B cell (primary cell): ENCODE measurements at regions not wholly inside any gene's neighbourhood (a gene's known extent, or its start where the extent isn't known, plus 50 kb on each side); places are given as distances from the start of the nearest gene placed in this dataset.

ENCODE experiments used
- ATAC-seq: fragments of 200-7000 bp; cut with Tn5 transposase; one replicate; pipeline ENCODE4 v1.10.0; 2021; ENCODE audit warnings: low read depth, mild to moderate bottlenecking, moderate number of reproducible peaks, moderate library complexity
- CTCF ChIA-PET: fragments of 350-600 bp; sonication (Branson Sonifier 250); formaldehyde crosslinking; loops from one replicate; lab custom pipeline; 2021; ENCODE audit warnings: antibody characterized with exemption, inconsistent platforms; lab: Charles Lee
- POLR2A ChIA-PET: fragments of 350-600 bp; sonication (Branson Sonifier 250); formaldehyde crosslinking; loops from one replicate; lab custom pipeline; 2021; ENCODE audit warnings: antibody characterized with exemption; lab: Charles Lee
- DNase-seq: peaks from one replicate; pipeline ENCODE4 v3.0.0; 2013
- H2AFZ ChIP-seq: 2 replicates; pipeline ENCODE4 v1.6.1; 2012; ENCODE audit warnings: mild to moderate bottlenecking, low read depth, low read length; ENCODE audit not compliant: insufficient read depth, poor library complexity, severe bottlenecking
- H3K27ac ChIP-seq, 2 donors: 1 replicate in 1 of 2; 2 replicates in 1 of 2; pipeline ENCODE4 v1.5.1; 2012 to 2013; ENCODE audit warnings: low read length in 2 of 2, mild to moderate bottlenecking in 2 of 2, moderate library complexity in 1 of 2
- H3K27me3 ChIP-seq, 4 experiments: fragments of 200-600 bp in 1 of 4; sonication (generic) in 1 of 4; replicated peaks in 1 of 4; 1 replicate in 2 of 4; 2 replicates in 2 of 4; pipeline versions ENCODE4 v1.6.1 to v1.7.0; 2013 to 2016; ENCODE audit warnings: low read length in 3 of 4, mild to moderate bottlenecking in 2 of 4, mixed read lengths in 1 of 4, moderate library complexity in 1 of 4; ENCODE audit not compliant: insufficient read depth in 4 of 4, control insufficient read depth in 3 of 4; ENCODE audit errors: control extremely low read depth in 1 of 4
- H3K36me3 ChIP-seq, 2 experiments: replicated peaks in 1 of 2; 1 replicate in 1 of 2; 2 replicates in 1 of 2; pipeline versions ENCODE4 v1.6.1 to v1.7.1; 2013; ENCODE audit warnings: low read length in 1 of 2; ENCODE audit not compliant: insufficient read depth in 2 of 2, control insufficient read depth in 1 of 2; ENCODE audit errors: control extremely low read depth in 1 of 2, extremely low read depth in 1 of 2
- H3K4me1 ChIP-seq, 2 donors: fragments of 200-600 bp in 1 of 2; sonication (generic) in 1 of 2; 1 replicate in 1 of 2; 2 replicates in 1 of 2; pipeline versions ENCODE4 v1.5.1 to v1.6.1; 2013 to 2017; ENCODE audit warnings: low read length in 2 of 2; ENCODE audit not compliant: control insufficient read depth in 2 of 2, insufficient read depth in 2 of 2
- H3K4me2 ChIP-seq: replicated peaks from 2 replicates; pipeline ENCODE3; 2012; ENCODE audit warnings: mild to moderate bottlenecking, low read depth, low read length; ENCODE audit not compliant: poor library complexity, severe bottlenecking
- H3K4me3 ChIP-seq, 5 experiments: fragments of 200-600 bp in 1 of 5; sonication (generic) in 1 of 5; 1 replicate in 3 of 5; 2 replicates in 2 of 5; pipeline versions ENCODE4 v1.5.1 to v1.7.0; 2011 to 2016; ENCODE audit warnings: low read length in 4 of 5, mild to moderate bottlenecking in 4 of 5, low read depth in 2 of 5, control low read depth in 1 of 5, moderate library complexity in 1 of 5; ENCODE audit not compliant: insufficient read depth in 1 of 5; ENCODE audit errors: control extremely low read depth in 1 of 5, extremely low read depth in 1 of 5
- H3K79me2 ChIP-seq: fragments of 200-600 bp; sonication (generic); one replicate; pipeline ENCODE4 v1.6.0; 2016; ENCODE audit warnings: low read length; ENCODE audit not compliant: control insufficient read depth, insufficient read depth
- H3K9ac ChIP-seq: fragments of 200-600 bp; sonication (generic); 2 replicates; pipeline ENCODE4 v1.6.1; 2017; ENCODE audit warnings: mild to moderate bottlenecking, low read length, moderate library complexity
- H3K9me3 ChIP-seq, 3 donors: one replicate each; pipeline versions ENCODE4 v1.6.1 to v1.7.1; 2013; ENCODE audit warnings: low read length in 2 of 3; ENCODE audit not compliant: control insufficient read depth in 2 of 3, insufficient read depth in 1 of 3; ENCODE audit errors: control extremely low read depth in 1 of 3
- H4K20me1 ChIP-seq: 2 replicates; pipeline ENCODE4 v1.6.0; 2012; ENCODE audit warnings: mild to moderate bottlenecking, low read length; ENCODE audit not compliant: insufficient read depth, control insufficient read depth, poor library complexity, severe bottlenecking
- H3K27ac Mint-ChIP-seq: one replicate; pipeline ENCODE4 v1.8.0; 2021; ENCODE audit warnings: mixed read lengths
- H3K27me3 Mint-ChIP-seq: one replicate; pipeline ENCODE4 v1.8.0; 2021; ENCODE audit warnings: mixed read lengths
- H3K4me1 Mint-ChIP-seq: one replicate; pipeline ENCODE4 v1.8.0; 2021; ENCODE audit warnings: mixed read lengths
- H3K4me3 Mint-ChIP-seq: one replicate; pipeline ENCODE4 v1.8.0; 2021; ENCODE audit warnings: mixed read lengths
- H3K9me3 Mint-ChIP-seq: one replicate; pipeline ENCODE4 v1.8.0; 2022; ENCODE audit warnings: mixed read lengths; ENCODE audit not compliant: insufficient read depth
- EZH2 ChIP-seq: IDR thresholded peaks from 2 replicates; pipeline ENCODE4 v1.6.1; 2012; ENCODE audit warnings: borderline replicate concordance, low read depth, mild to moderate bottlenecking, moderate library complexity, low read length; ENCODE audit not compliant: insufficient read depth, poor library complexity, severe bottlenecking
- WGBS: methylation state at CpG from one replicate; pipeline ENCODE4 v1.1.5; 2013; ENCODE audit warnings: missing lambda C conversion rate; ENCODE audit not compliant: insufficient coverage; 5-methylcytosine and 5-hydroxymethylcytosine counted together
- intact Hi-C: fragments of 100-400 bp; cut with micrococcal nuclease; formaldehyde crosslinking; loops from one replicate; pipeline ENCODE4 v1.10.0; 2022
- TF ChIP-seq, protein P1 (sequence below): fragments of 200-600 bp; IDR thresholded peaks from one replicate; pipeline ENCODE4 v1.8.0; 2022; ENCODE audit warnings: antibody characterized with exemption, mild to moderate bottlenecking

DNA sequence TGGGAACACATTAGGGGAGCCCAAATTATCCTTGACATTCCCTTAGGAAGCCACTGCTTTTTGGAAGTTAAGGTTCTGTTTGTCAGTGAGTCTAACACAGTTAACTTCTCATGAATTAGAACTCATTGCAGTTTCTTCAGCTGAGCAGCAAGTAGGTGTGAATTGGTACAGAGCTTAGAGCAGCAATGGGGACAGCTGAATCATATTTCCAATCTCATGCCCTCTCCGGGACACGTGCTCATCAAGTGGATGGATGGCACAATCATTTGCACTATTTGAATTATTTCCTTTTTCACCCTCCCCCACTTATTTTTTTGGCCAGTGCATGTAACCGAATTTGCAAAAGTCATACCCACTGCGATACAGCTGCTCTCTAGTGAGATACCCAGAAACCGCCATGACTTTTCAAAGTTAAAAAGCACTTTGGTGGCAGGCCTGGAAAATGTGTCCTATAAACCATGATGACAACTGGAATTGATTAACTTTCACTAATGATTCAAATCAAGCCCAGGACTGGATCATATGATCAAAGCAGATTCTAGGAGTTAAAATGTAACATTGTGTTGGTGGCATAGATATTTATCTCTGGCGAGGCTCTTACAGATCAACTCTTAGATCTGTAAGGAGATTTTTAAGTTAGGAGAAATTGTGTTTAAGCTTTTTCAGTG is 76.4 kb downstream of the EBLN2 start:
- no peak overlapping the region for H3K9ac ChIP-seq
- TF ChIP-seq, protein P1, sequence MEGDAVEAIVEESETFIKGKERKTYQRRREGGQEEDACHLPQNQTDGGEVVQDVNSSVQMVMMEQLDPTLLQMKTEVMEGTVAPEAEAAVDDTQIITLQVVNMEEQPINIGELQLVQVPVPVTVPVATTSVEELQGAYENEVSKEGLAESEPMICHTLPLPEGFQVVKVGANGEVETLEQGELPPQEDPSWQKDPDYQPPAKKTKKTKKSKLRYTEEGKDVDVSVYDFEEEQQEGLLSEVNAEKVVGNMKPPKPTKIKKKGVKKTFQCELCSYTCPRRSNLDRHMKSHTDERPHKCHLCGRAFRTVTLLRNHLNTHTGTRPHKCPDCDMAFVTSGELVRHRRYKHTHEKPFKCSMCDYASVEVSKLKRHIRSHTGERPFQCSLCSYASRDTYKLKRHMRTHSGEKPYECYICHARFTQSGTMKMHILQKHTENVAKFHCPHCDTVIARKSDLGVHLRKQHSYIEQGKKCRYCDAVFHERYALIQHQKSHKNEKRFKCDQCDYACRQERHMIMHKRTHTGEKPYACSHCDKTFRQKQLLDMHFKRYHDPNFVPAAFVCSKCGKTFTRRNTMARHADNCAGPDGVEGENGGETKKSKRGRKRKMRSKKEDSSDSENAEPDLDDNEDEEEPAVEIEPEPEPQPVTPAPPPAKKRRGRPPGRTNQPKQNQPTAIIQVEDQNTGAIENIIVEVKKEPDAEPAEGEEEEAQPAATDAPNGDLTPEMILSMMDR, result no peak
- no peak for TF ChIP-seq EZH2
- no peaks in the 10 kb centered on the region for H3K4me1 ChIP-seq
- intact Hi-C loops, result no loop called here
- ChIA-PET CTCF (no interaction called here), POLR2A (no interaction called here)
- peaks cover 0 to 5% (median 0%) of the 10 kb centered on the region in 4 experiments for H3K27me3 ChIP-seq
- no peak overlapping the region for H3K4me2 ChIP-seq
- H3K27me3 Mint-ChIP-seq, result peaks cover 29% of the 10 kb centered on the region
- ATAC-seq (no peak), DNase-seq (no peak)
- no peak overlapping the region for H3K4me3 ChIP-seq
- peaks cover 6% of the 10 kb centered on the region for H3K9me3 Mint-ChIP-seq
- H3K27ac ChIP-seq, result no peak overlapping the region
- no peak overlapping the region for H3K4me3 Mint-ChIP-seq
- no peaks in the 10 kb centered on the region for H3K4me1 Mint-ChIP-seq
- peaks cover 0 to 7% (median 4%) of the 10 kb centered on the region in 3 donors for H3K9me3 ChIP-seq
- H3K36me3 ChIP-seq, result no peaks in the 10 kb centered on the region
- 96% methylated on average over 5 of the region's 6 CpGs for WGBS
- H4K20me1 ChIP-seq, result no peaks in the 10 kb centered on the region
- no peak overlapping the region for H2AFZ ChIP-seq
- no peak overlapping the region for H3K27ac Mint-ChIP-seq
- no peaks in the 10 kb centered on the region for H3K79me2 ChIP-seq

DNA sequence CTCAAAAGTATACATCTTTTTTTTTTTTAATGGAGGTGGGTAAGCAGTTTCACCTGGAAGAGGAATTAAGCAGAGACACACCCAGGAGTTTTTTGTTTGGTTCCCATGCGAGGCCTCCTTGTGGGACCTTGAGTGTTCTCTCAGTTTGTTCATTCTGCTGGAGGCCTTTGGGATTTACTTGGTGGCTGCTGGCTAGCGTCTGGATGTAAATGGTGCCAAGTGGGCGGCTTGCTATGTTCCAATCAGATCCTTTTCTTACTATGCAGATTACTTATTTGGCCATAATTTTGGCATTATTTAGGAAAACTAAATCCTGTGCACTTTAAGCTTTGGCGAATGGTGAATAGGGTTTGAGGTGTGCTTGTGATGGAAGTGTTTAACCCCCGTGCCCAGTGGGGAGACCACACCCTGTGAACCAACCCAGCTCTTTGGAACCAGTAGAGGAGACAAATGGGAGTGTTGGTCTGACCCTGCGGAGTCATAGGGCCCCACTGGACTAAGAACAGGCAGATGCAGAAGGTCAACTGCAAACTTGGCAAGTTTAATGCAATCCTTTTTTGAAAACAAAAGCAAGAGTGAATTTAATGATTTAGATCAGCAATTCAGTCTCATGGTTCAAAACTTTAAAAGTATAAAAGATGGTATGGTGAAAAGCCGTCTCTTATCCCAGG is 79.4 kb downstream of the EBLN2 start:
- H3K4me1 ChIP-seq, result no peaks in the 10 kb centered on the region
- no peak overlapping the region for H3K4me3 ChIP-seq
- H3K36me3 ChIP-seq, result no peaks in the 10 kb centered on the region
- no peak overlapping the region for H2AFZ ChIP-seq
- H3K4me3 Mint-ChIP-seq, result no peak overlapping the region
- no peak overlapping the region for H3K9ac ChIP-seq
- H3K27ac ChIP-seq, result no peak overlapping the region
- intact Hi-C loops, result no loop called here
- no peak overlapping the region for H3K27ac Mint-ChIP-seq
- ChIA-PET POLR2A (no interaction called here), CTCF (interaction anchor here (0.6 kb wide), 1 partner anchor 362 kb away, joined by 4 read pairs; no protein-coding TSS in a partner anchor)
- TF ChIP-seq, protein P1, result no peak
- no peak for TF ChIP-seq EZH2
- H3K9me3 ChIP-seq, result no peaks in the 10 kb centered on the region
- H3K4me2 ChIP-seq, result no peak overlapping the region
- no peak for ATAC-seq
- peaks cover 0 to 5% (median 0%) of the 10 kb centered on the region in 4 experiments for H3K27me3 ChIP-seq
- no peaks in the 10 kb centered on the region for H4K20me1 ChIP-seq
- no peak for DNase-seq
- no peaks in the 10 kb centered on the region for H3K79me2 ChIP-seq
- H3K27me3 Mint-ChIP-seq, result peaks cover 16% of the 10 kb centered on the region
- H3K9me3 Mint-ChIP-seq, result no peaks in the 10 kb centered on the region
- WGBS, result 94% methylated on average over 4 of the region's 7 CpGs
- no peaks in the 10 kb centered on the region for H3K4me1 Mint-ChIP-seq
